ENCODE measurements at regions not wholly inside any gene's neighbourhood (a gene's known extent, or its start where the extent isn't known, plus 50 kb on each side); places are given as distances from the start of the nearest gene placed in this dataset.

DNA sequence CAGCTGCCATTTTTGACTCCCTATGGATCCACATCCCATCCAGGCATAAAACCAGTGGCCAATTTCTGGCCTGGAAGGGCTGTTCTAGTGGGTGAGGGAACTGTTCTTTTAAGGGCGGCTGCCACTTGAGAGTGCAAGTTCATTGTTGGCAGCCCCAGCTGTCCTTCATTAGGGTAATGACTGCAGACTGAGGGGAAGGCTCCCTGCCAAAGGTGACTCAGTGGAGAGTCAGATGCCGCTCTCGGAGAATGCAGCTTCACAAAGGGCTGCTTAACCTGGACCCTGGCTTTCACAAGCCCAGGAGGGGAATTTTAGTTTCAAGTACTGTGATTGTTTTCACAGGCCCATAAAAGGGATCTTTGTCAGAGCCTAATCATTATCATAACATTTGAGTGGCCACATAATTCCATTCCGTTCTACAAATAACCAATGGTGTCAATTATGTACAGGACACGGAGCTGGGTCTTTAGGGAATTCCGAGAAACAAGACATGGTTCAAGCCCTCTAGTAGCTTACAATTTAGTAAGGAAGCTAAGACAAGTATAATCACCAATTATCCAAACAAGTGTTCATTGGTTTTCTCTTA is 235.7 kb downstream of the CDCA7 start:
- no peak for DNase-seq

DNA sequence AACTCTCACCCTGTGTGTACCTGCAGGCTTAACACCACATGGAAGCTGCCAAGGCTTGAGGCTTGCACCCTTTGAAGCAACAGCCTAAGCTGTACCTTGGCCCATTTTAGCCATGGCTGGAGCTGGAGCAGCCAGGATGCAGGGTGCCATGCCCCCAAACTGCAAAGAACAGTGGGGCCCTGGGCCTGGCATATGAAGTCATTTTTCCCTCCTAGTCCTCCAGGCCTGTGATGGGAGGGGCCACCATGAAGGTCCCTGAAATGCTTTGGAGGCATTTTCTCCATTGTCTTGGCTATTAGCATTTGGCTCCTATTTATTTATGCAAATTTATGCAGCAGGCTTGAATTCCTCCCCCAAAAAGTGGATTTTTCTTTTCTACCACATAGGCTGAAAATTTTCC is 238.4 kb downstream of the CDCA7 start:
- DNase-seq, result no peak

DNA sequence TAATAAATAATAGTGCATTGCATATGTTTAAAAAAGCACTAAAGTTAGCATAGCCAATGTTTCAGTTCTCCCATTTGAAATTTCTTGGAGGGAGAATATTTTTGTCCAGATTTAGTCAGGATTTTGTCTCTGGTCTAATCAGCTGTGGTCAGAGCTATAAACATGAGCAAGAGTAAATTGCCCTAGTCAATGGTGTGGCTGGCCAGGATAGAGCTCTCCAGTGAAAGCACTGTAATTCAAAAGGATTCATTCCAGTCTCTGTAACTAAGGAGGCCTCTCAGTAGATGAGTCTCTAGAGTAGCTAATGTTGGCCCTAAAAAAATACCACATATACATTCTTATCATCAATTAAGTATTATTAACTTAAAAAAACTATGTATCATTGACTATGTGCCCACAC is 241.6 kb downstream of the CDCA7 start:
- DNase-seq, result no peak

DNA sequence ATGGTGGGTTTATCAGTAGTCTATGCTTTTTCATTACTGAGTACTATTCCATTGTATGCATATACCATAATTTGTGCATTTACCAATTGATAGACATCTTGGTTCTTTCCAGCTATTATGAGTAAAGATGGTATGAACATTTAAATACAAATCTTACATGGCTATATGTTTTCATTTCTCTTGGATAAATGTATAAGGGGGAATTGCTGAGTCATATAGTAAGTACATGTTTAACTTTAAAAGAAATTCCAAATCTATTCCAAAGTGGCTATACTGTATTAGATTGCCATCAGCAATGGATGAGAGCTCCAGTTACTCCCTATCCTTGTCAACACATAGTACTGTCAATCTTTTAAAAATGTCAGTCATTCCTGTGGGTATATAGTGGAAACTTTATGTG is 243.9 kb downstream of the CDCA7 start:
- DNase-seq, result no peak

DNA sequence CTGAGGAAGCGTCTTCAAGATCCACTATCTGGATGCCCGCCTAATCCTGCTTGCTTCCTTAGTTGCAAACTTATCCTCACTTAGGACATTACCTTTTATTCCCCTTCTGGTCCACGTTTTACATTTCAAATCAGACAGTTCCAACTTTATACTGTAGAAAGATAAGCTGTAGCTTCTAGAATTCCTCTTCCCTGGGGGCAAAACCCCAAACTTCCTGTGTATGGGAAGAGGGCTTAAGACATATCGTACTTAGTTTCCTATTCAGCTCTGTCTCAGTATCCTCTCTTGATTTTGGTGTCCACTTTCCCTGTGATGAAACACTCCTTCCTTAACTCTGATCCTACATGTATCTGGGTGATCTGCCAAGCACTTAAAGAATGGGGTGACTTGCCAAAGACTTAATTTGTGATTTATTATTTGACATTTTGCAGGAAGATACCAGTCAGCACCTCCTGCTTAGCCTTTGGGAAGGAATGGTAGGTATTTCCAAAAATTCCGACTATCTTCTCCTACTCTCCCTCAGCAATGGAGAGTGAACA is 245.2 kb downstream of the CDCA7 start:
- DNase-seq, result no peak

DNA sequence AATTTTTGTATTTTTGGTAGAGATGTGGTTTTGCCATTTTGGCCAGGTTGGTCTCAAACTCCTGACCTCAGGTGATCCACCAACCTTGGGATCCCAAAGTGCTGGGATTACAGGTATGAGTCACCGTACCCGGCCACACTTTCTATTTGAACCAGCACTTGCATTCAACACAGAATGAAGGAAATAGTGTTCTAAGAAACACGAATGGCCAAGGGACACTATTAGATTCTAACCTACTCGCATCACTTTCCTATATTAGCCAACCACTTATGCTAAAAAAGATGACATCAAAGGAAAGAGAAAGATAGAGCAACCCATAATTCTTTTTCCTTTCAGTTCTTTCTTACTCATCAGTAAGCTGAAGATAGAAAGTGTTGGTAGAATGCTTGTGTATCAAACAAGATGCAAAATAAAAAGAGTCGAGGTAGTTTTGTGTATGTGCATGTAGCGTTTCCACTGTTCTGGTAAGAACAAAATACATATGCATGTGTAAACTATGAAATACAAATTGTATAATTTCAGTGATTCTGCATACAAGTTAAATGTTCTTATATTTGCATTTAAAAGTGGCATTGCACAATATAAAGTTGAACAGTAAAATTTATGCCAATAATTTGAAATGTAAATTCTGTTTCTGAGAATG is 247.6 kb downstream of the CDCA7 start:
- no peak for DNase-seq

DNA sequence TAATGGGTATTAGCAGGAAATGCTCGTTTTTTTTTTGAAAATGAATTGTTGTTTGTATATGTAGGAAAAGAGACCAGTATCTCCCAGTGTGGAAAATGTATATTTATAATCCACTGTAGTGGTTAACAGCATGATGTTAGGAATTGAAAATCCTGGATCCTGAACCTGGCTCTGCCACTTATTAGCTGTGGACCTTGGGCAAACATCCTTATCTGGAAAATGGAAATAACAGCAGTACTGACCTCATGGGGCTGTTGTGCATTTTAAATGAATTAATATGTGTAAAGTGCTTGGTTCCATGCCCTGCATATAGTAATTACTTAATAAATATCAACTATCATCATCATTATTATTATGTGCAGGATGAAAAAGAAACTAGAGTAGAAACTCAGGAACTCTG is 251.3 kb downstream of the CDCA7 start:
- DNase-seq, result no peak

DNA sequence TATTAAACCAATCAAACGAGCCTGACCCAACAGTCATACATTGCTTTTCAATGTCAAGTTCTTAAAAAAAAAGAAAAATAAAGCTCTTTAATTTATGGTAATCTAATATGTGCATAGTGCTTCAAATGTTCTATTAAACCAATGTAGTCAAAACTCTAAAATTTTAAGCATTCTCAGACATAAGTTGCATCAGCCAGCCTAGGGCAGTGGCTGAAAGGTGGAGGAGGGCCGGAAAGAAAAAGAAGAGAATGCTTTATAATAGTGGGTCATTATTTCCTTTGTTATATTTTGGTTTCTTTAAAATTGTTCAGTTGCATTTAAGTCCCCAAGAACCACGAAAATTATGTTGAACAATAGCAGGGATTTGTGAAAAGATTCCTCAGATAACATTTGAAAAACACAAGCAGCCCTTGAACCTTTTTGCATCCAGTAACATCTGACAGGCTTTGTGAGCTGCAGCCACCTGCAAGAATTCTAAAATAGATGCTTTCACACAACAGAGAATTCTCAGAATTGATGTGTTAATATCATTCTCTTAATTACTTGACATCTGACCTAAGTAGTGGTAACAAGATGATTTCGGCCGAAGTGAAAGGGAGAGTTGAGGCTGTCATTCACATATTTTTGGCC is 252.1 kb downstream of the CDCA7 start:
- DNase-seq, result no peak

DNA sequence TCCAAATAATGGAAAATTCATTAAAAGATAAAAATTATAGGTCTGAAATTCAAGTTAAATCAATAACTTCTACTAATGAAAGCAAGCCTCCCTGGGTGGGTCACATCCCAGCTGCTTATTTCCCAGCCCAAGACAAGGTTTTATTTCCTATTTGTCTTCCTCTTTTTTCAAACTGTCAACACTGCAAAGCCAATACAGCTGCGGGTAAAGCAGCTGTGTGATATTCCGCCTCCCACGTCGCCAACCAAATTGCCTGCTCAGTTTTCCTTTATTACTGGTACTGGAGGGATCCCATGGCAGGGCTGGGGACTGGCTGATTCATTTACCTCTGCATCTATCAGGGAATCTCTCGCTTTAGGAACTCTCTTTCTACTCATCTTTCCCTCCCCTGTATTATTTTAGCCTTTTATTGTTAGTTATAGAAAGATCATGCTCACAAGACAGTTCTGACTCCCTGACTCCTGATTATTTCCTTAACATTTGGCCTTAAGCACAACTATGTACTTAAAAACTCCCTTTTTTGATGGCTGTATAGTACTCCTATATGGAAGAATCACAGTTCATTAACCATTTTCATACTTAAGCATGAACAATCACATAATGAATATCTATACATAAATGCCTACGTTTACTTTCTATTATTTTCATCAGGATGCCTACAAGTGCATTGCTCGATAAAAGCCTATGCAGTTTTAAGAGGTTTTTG is 253.1 kb downstream of the CDCA7 start:
- no peak for DNase-seq

DNA sequence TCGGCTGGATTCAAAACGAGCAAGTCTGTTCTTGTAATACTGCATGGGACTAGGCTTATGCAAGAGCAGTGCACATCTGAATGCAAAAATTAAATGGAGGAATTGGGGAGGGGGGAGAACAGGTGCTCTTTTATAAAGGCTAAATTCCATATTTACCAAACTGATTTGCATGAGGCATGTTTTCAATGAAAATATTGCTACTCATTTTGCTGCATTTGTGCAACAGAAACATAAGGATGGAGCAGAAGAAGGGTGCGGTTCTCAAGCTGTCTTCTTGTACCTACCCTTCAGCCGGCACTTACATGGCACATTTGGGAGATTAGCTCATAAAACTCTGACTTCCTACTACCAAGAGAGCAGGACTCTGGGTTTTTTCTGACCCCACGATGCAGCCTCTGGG is 256.4 kb downstream of the CDCA7 start:
- DNase-seq, result no peak

DNA sequence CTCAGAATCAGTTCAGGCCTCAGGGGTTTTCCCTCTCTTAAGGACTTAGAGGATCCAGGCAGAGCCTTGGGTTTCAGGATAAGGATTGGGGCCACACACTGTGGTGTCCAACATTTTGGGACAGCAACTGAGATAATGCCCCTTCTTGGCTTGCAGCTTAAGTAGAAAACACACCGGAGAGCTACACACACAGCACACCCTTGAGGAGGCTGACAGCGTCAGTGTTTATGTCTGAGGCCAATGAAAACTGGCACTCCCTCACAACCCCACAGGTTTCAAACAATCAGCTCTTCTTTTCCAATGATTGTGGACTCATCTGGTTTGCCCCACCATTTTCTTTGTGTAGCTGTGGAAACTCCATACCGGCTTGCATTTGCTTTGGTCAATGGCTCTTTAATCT is 257.7 kb downstream of the CDCA7 start:
- DNase-seq, result no peak

DNA sequence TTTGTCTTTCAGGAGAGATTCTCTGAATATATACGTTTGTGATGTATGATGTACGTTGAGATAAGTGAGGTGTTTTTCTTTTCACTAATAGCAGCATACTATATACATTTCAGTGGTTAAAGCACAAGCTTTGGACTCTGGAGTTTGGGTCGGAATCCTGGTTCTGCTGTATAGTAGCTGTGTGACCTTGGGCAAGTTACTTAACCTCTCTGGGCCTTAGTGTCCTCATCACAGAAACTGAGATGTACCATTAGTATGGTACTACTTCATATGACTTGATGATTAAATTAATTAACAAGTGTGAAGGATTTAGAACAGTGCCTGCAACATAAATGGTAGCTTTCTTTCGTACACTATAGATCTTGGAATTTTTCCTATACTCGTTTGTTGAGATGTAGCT is 258.7 kb downstream of the CDCA7 start:
- DNase-seq, result no peak

DNA sequence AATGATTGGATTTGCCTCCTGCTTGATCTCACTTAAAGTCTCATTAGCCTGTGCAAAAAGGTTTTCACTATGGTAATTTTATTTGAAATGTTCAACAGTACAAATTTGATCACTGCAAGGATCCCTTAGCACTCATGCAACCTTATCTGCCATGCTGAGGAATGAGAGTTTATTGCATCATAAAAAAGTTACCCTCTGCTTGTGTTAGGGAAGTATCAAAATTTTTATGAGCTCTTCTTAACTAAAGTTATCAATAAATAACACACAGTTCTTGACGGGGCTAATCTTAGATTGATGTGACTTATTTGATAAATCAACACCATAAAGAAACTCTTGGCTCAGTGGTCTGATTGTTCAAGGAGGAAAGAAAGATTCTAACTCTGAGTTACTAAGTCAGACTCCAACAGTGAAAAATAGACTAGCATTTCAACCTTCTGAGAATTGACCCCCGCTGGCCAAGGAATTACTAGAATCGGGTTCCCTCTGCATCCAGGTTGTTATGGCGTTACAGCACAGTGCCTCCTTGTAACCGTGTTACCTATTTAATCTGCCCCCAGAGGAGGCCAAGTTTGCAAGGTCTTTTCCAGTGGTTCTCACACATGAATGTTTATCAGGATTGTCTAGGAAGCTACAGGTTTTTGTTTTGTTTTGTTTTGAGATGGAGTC is 259.7 kb downstream of the CDCA7 start:
- DNase-seq, result no peak

DNA sequence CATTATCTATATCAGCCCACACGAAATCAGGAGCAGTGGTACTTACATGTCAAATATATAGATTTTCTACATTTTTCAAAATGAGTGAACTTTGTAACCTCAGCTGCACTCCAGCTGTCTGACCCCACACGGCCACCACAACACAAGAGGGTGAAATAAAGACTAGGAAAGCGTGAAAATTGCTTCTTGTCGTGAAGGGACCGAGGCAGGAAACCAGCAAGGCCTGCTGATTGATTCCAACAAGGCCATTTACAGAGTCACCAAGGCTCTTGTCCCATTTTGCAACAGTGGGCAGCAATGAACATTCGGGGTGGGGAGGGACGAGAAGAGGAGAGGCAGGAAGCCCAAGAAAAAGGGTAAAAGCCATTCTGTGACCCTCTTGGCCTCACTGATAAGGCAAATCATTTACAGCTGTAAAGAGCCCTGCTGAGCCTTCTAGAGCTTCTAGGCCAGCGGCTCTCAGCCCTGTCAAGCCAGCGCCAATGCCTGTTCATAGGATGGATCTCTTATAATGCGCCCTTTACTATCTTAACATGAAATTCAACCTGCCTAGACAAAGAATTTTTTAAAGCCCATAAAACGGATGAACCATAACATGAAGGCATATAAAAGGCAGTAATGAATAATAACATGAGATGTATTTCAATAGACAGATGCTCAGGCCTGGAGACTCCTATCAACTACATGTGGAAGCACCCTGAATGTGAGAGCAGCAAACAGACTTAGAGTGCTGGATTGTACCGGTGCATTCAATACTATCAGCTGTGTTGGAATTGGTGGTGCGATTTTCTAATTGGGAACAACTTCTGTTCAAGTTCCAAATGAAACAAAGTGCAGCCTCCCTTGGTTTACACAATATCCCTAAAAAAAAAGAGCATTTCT is 269.0 kb downstream of the CDCA7 start:
- no peak for DNase-seq

DNA sequence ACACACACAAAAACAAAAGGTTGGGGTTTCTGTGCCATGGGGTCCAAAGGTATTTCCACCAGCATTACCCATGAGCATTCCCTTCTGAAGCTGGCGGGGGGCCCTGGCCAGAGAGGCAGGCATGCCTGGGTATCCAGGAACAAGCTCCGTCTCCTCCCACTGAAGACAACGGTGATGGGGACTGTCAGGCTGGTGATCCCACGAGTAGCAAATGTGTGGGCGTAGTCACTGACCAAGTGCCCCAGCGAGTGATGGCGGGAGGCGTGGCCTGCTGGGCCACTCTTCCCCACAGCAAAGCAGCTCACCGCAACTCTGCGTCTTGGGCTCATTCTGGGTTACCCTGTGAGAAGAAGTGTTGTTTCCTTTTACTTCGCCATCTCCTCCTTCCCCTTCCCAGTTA is 270.6 kb downstream of the CDCA7 start:
- no peak for DNase-seq

DNA sequence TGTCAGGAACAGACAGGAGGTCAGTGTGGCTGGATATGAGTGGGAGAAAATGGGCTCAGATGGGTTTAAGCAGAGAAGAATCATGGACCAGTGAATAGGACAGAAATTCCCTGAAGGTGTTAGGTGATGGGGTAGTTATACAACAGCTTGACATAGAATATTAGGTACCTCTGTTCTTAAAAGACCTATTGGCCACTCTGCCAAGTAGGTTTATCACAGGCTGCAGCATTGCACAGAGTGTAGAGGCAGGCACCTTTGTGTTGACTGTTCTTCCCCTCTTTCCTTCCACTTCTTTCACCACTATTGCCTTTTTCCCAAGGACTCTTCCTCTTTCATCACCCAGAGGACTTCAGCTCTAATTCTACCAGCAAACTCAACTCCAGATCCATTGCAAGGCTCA is 274.4 kb downstream of the CDCA7 start:
- DNase-seq, result no peak

DNA sequence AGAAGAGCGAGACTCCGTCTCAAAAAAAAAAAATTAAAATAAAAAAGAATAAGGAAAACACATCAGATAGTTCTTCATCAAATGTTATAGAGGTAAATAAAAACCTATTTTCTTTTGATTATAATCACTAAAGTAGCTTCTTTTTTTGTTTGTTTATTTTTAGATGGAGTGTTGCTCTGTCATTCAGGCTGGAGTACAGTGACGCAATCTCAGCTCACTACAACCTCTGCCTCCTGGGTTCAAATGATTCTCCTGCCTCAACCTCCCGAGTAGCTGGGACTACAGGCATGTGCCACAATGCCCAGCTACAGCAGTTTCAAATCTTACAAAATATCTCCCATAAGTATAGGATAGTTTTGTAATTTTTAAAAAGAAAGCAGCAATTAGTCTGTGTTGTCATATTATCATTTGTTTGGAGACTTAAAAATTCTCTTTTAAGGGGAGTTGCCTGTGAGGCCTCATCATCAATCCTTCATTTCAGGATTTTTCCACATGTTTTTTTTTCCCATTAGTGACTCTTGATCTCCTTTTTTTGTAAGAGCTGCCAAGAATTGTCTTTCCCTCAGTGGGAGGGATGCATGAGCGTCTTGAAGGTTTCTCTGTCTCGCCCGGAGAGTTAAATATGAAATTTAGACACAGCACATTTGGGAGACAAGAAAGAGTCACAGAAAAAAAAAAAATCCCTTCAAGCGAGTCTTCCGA is 275.9 kb downstream of the CDCA7 start:
- no peak for DNase-seq

DNA sequence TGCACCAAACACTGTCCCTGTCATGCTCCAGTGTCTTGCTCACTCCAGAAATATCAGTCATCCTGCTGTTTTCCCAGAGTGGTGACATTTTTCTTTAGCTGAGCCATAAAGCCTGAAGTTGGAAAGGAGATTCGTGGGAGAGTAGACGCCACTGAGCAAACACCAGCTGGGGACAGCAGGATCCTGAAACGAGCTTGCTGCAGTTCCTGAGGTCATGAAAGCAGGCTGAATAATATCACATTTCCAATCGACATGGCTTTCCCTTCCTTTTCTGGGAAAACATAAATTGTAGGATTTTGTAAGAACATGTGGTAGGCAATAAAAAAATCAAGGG is 276.4 kb downstream of the CDCA7 start:
- DNase-seq, result no peak

DNA sequence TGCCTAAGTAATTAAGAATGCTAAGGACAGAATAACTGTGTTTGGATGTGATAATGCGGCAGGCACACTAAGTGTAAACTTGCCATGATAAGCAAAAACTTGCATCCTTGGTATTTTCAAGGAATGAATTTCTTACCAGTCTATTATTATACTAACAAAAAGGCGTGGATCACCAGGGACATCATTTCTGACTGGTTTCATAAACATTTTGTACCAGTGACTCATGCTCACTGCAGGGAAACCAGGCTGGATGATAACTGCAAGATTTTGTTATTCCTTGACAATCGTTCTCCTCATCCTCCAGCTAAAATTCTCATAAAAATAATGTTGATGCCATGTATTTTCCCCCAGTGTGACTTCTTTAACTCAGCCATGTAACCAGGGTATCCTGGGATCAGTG is 289.5 kb downstream of the CDCA7 start:
- DNase-seq, result no peak

DNA sequence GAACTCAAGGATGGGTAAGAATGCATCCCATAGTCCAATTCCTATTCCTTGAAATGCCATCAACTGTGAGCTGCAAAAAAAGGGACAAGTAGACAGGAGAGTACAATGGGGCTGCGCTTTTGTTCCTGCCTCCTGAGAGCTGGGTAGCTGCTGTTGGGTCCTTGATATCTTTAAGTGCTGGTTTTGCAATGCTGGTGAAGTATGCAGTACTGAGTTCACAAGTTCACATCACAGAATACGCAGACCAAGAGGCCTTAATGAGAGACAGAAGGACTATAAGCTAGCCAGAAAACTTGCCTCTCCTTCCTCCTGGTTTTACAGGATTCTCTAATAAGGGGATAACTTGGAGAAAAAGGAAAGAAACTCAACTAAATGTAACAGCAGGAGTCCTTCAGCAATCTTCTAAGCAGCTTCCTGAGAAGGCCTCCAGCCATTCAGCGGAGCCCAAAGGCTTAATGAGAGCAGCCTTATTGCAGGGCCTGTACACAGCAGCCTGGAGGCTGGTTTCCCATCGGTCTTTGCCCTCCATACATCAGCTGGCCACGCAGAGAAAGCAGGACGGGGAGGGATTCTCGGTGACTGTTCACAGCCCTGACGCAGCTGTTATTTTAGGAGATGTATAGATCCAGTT is 293.1 kb downstream of the CDCA7 start:
- no peak for DNase-seq

DNA sequence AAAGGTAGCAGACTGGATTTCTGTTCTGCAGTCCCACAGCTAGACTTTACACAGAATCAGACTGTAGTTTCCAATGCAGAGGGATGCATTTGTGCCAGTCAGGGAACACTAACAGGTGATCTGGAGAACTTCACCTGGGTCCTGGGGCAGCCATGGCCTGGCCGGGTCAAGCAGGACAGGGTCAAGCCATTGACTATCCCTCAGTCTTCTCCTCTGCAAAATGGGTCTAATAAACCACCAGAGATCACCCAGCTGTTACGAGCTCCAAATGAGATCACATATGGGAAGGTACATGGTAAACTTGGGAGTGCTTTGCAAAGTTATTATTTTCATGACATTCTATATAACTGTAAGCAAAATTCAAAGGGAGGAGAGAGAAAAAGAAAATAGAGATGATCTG is 294.1 kb downstream of the CDCA7 start:
- DNase-seq, result no peak
